ENCODE measurements at regions not wholly inside any gene's neighbourhood (a gene's known extent, or its start where the extent isn't known, plus 50 kb on each side); places are given as distances from the start of the nearest gene placed in this dataset.

DNA sequence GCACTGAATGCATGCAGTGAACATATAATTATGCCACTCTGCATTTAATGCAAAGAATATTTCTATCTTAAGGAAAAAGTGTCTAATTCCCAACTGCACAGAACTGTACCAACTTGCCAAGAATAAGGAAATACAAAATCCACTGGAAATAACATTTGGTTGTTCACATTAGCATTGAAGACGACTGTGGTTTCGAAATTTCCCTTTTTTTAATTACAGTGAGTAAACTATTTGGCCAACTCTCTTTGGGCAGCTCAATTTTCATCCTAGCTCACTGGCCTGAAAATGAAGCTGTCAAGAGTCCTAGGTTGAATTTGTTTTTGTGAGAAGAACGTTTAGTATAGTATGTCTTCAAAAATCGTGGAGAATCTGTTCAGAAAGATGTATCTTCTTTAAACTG lies 81.6 kb upstream of the MID1 start:
- TF ChIP-seq, protein P1, sequence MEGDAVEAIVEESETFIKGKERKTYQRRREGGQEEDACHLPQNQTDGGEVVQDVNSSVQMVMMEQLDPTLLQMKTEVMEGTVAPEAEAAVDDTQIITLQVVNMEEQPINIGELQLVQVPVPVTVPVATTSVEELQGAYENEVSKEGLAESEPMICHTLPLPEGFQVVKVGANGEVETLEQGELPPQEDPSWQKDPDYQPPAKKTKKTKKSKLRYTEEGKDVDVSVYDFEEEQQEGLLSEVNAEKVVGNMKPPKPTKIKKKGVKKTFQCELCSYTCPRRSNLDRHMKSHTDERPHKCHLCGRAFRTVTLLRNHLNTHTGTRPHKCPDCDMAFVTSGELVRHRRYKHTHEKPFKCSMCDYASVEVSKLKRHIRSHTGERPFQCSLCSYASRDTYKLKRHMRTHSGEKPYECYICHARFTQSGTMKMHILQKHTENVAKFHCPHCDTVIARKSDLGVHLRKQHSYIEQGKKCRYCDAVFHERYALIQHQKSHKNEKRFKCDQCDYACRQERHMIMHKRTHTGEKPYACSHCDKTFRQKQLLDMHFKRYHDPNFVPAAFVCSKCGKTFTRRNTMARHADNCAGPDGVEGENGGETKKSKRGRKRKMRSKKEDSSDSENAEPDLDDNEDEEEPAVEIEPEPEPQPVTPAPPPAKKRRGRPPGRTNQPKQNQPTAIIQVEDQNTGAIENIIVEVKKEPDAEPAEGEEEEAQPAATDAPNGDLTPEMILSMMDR (IDR thresholded peaks at IDR 0.05; ENCODE audit: low read depth, low read length, poor library complexity, severe bottlenecking): no peak
- no peak for TF ChIP-seq EZH2phosphoT487 (IDR thresholded peaks at IDR 0.05; ENCODE audit: borderline replicate concordance, low read length)

Data from DOHH2 (cell line).